IMR-90 (cell line): ENCODE measurements at regions not wholly inside any gene's neighbourhood (a gene's known extent, or its start where the extent isn't known, plus 50 kb on each side); places are given as distances from the start of the nearest gene placed in this dataset.

Experiments used
- ATAC-seq: fragments of 200-7000 bp; cut with Tn5 transposase; 2 replicates; pipeline ENCODE4 v1.9.1; 2020; ENCODE audit warnings: low read depth, mild to moderate bottlenecking, moderate library complexity
- BruUV-seq: library from RNA; stranded (reverse); fragments of 400-500 nt; replicated peaks from 2 replicates; lab custom pipeline; 2021; lab: Mats Ljungman, UMichigan
- CTCF ChIA-PET: fragments of 300-600 bp; formaldehyde crosslinking; extraction: SDS; loops from one replicate; lab custom pipeline; 2021; ENCODE audit warnings: antibody characterized with exemption; lab: Yijun Ruan, JAX
- POLR2A ChIA-PET: fragments of 300-600 bp; sonication (Branson Sonifier 250); formaldehyde crosslinking; loops from one replicate; lab custom pipeline; 2022; ENCODE audit warnings: antibody characterized with exemption; ENCODE audit not compliant: unreplicated experiment; lab: Charles Lee
- DNase-seq: peaks from one replicate; pipeline ENCODE4 v3.0.0; 2013
- H2AFZ ChIP-seq: replicated peaks from 2 replicates; pipeline ENCODE3; 2013; ENCODE audit warnings: low read length, mild to moderate bottlenecking; ENCODE audit not compliant: poor library complexity
- H2AK5ac ChIP-seq: 2 replicates; pipeline ENCODE4 v1.6.1; 2013; ENCODE audit warnings: low read depth, low read length, inconsistent platforms
- H2AK9ac ChIP-seq: replicated peaks from 2 replicates; pipeline ENCODE3; 2013; ENCODE audit warnings: mild to moderate bottlenecking, low read depth, low read length, moderate library complexity; ENCODE audit not compliant: poor library complexity
- H2BK120ac ChIP-seq: 2 replicates; pipeline ENCODE4 v1.6.1; 2013; ENCODE audit warnings: low read depth, low read length, inconsistent platforms
- H2BK15ac ChIP-seq: 3 replicates; pipeline ENCODE4 v1.6.1; 2013; ENCODE audit warnings: low read depth, low read length, inconsistent platforms
- H2BK20ac ChIP-seq: 2 replicates; pipeline ENCODE4 v1.6.1; 2013; ENCODE audit warnings: low read depth, mild to moderate bottlenecking, inconsistent platforms, low read length, moderate library complexity
- H2BK5ac ChIP-seq: 2 replicates; pipeline ENCODE4 v1.6.1; 2013; ENCODE audit warnings: mild to moderate bottlenecking, low read depth, low read length, inconsistent platforms; ENCODE audit not compliant: poor library complexity, severe bottlenecking
- H3K14ac ChIP-seq: replicated peaks from 2 replicates; pipeline ENCODE4 v1.6.1; 2013; ENCODE audit warnings: low read depth, low read length, inconsistent platforms
- H3K18ac ChIP-seq: 2 replicates; pipeline ENCODE4 v1.6.1; 2013; ENCODE audit warnings: low read depth, low read length, control low read depth
- H3K23ac ChIP-seq: 2 replicates; pipeline ENCODE4 v1.6.1; 2013; ENCODE audit warnings: low read depth, low read length, inconsistent platforms
- H3K27ac ChIP-seq: 2 replicates; pipeline ENCODE4 v1.5.1; 2013; ENCODE audit warnings: mild to moderate bottlenecking, control low read depth, low read length; ENCODE audit not compliant: insufficient read depth
- H3K27me3 ChIP-seq: 2 replicates; pipeline ENCODE4 v1.6.1; 2013; ENCODE audit warnings: low read length; ENCODE audit not compliant: control insufficient read depth, insufficient read depth
- H3K36me3 ChIP-seq: 2 replicates; pipeline ENCODE4 v1.6.1; 2013; ENCODE audit warnings: low read length, mixed read lengths; ENCODE audit not compliant: control insufficient read depth, insufficient read depth
- H3K4ac ChIP-seq: 2 replicates; pipeline ENCODE4 v1.6.1; 2013; ENCODE audit warnings: low read depth, low read length, inconsistent platforms
- H3K4me1 ChIP-seq: 2 replicates; pipeline ENCODE4 v1.6.1; 2013; ENCODE audit warnings: low read length, mixed read lengths; ENCODE audit not compliant: control insufficient read depth, insufficient read depth
- H3K4me2 ChIP-seq: 2 replicates; pipeline ENCODE4 v1.6.1; 2013; ENCODE audit warnings: low read depth, mild to moderate bottlenecking, control low read depth, low read length, moderate library complexity
- H3K4me3 ChIP-seq: 2 replicates; pipeline ENCODE4 v1.5.1; 2013; ENCODE audit warnings: low read depth, mild to moderate bottlenecking, control low read depth, low read length, moderate library complexity; ENCODE audit not compliant: insufficient read depth
- H3K56ac ChIP-seq: 2 replicates; pipeline ENCODE4 v1.6.1; 2013; ENCODE audit warnings: low read length, inconsistent platforms; ENCODE audit not compliant: insufficient read depth; ENCODE audit errors: extremely low read depth
- H3K79me1 ChIP-seq, 2 experiments: 2 replicates each; pipeline ENCODE4 v1.6.1; 2013; ENCODE audit warnings: low read length in 2 of 2, inconsistent platforms in 1 of 2, low read depth in 1 of 2
- H3K9ac ChIP-seq: 2 replicates; pipeline ENCODE4 v1.6.1; 2013; ENCODE audit warnings: low read depth, low read length, control low read depth
- H3K9me1 ChIP-seq: 2 replicates; pipeline ENCODE4 v1.6.1; 2013; ENCODE audit warnings: low read length, inconsistent platforms; ENCODE audit not compliant: insufficient read depth
- H3K9me3 ChIP-seq: 2 replicates; pipeline ENCODE4 v1.6.1; 2013; ENCODE audit warnings: low read length; ENCODE audit not compliant: control insufficient read depth, insufficient read depth
- H4K20me1 ChIP-seq: 2 replicates; pipeline ENCODE4 v1.6.1; 2013; ENCODE audit warnings: low read length, inconsistent platforms; ENCODE audit not compliant: insufficient read depth
- H4K5ac ChIP-seq: 2 replicates; pipeline ENCODE4 v1.6.1; 2013; ENCODE audit warnings: mild to moderate bottlenecking, low read depth, low read length, control low read depth
- H4K8ac ChIP-seq, 2 experiments: 2 replicates each; pipeline ENCODE4 v1.6.1; 2013; ENCODE audit warnings: low read depth in 2 of 2, low read length in 2 of 2, control low read depth in 1 of 2, inconsistent platforms in 1 of 2
- H4K91ac ChIP-seq: 2 replicates; pipeline ENCODE4 v1.6.1; 2013; ENCODE audit warnings: low read depth, low read length, inconsistent platforms; ENCODE audit not compliant: insufficient read depth
- BHLHE40 ChIP-seq: fragments of 150-350 bp; IDR thresholded peaks from 2 replicates; pipeline ENCODE4 v1.6.1; 2016; ENCODE audit warnings: mild to moderate bottlenecking, low read depth, low read length
- CEBPB ChIP-seq: IDR thresholded peaks from 2 replicates; pipeline ENCODE4 v1.6.1; 2012; ENCODE audit warnings: low read depth, low read length, improper control_type of control experiment
- CHD1 ChIP-seq: IDR thresholded peaks from 2 replicates; pipeline ENCODE4 v1.6.1; 2012; ENCODE audit warnings: low read depth, low read length, improper control_type of control experiment
- FOS ChIP-seq: fragments of 150-350 bp; IDR thresholded peaks from 2 replicates; pipeline ENCODE4 v1.6.1; 2016; ENCODE audit warnings: low read depth, low read length
- MXI1 ChIP-seq: IDR thresholded peaks from 2 replicates; pipeline ENCODE4 v1.6.1; 2012; ENCODE audit warnings: low read depth, mild to moderate bottlenecking, low read length, moderate library complexity, borderline replicate concordance
- NFE2L2 ChIP-seq: fragments of 150-350 bp; IDR thresholded peaks from 2 replicates; pipeline ENCODE4 v1.6.1; 2016; ENCODE audit warnings: low read depth, mild to moderate bottlenecking, low read length
- POLR2A ChIP-seq: IDR thresholded peaks from 2 replicates; pipeline ENCODE4 v1.6.1; 2012; ENCODE audit warnings: mild to moderate bottlenecking, low read depth, low read length
- RFX5 ChIP-seq: IDR thresholded peaks from 2 replicates; pipeline ENCODE4 v1.8.0; 2012; ENCODE audit warnings: low read depth, mild to moderate bottlenecking, low read length, moderate library complexity
- WGBS, 2 experiments: methylation state at CpG; one replicate each; pipeline versions ENCODE4 v1.1.5 to v1.1.7; 2013; ENCODE audit warnings: missing lambda C conversion rate in 2 of 2; ENCODE audit not compliant: insufficient read length in 1 of 2; ENCODE audit errors: extremely low coverage in 2 of 2; 5-methylcytosine and 5-hydroxymethylcytosine counted together
- dilution Hi-C: fragments of 300-500 bp; cut with HindIII; formaldehyde crosslinking; loops from one replicate; pipeline ENCODE4 v1.14.3; 2018; ENCODE audit warnings: low sequenced_read_pairs; ENCODE audit not compliant: unreplicated experiment
- in situ Hi-C: fragments of 300-500 bp; cut with MboI; formaldehyde crosslinking; loops from 3 replicates; pipeline ENCODE4 v1.14.3; 2019; ENCODE audit warnings: low sequenced_read_pairs, inconsistent platforms, mixed read lengths
- intact Hi-C: fragments of 100-400 bp; cut with micrococcal nuclease; formaldehyde crosslinking; loops from 2 replicates; pipeline ENCODE4 v1.10.0; 2022
- TF ChIP-seq, protein P1 (sequence below): conservative IDR thresholded peaks from 2 replicates; pipeline ENCODE4 v1.5.1; 2012; ENCODE audit warnings: mild to moderate bottlenecking, low read depth, low read length, improper control_type of control experiment
- TF ChIP-seq, protein P2 (sequence below): fragments of 150-350 bp; IDR thresholded peaks from 2 replicates; pipeline ENCODE4 v1.6.1; 2017; ENCODE audit warnings: mild to moderate bottlenecking, antibody characterized with exemption, low read length, low read depth

DNA sequence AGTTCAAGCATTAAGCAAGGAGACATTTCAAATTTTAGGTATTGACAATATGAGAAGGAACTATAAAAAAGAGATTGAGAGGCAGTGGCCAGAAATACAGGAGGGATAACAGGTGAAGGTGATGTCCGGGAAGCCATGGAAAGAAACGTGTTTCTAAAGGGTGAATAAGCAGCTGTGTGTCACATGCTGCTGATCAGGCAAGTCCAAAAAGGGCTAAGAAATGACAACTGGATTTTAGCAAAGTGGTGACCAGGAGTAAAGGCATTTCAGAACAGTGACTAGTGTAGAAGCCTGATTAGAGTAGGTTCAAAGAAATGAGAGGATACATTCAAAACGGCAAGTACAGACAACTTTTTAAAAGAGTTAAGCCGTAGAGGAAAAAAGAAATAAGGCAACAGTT, 204.3 kb upstream of the DIO2 start:
- Histone ChIP-seq H2AK5ac (no peak overlapping the region), H4K20me1 (no peaks in the 10 kb centered on the region), H3K14ac (0 out of 2 replicates have a peak overlapping the region, but pooled peaks have one; percentile 21), H3K9ac (no peak overlapping the region), H2AK9ac (no peak overlapping the region), H2BK5ac (no peak overlapping the region), H2BK15ac (peak overlapping the region; percentile 36; the same call in 1 of the 3 replicates), H3K23ac (no peak overlapping the region), H3K9me1 (no peaks in the 10 kb centered on the region), H4K5ac (no peak overlapping the region), H3K18ac (no peak overlapping the region), H3K4me2 (no peak overlapping the region), H3K27me3 (no peaks in the 10 kb centered on the region), H2BK20ac (peak overlapping the region; percentile 67; the same call in 1 of the 2 replicates), H3K79me1 (no peaks in the 10 kb centered on the region), H3K4ac (no peak overlapping the region), H3K4me1 (no peaks in the 10 kb centered on the region), H3K36me3 (no peaks in the 10 kb centered on the region), H2BK120ac (no peak overlapping the region; the same call in 1 of the 2 replicates), H3K9me3 (no peaks in the 10 kb centered on the region), H4K8ac (peak overlapping the region in 1 of 2 experiments; percentile 65; a peak in 3 of 4 replicates), H2AFZ (no peak overlapping the region), H3K4me3 (no peak overlapping the region), H3K27ac (no peak overlapping the region), H4K91ac (0 out of 2 replicates have a peak overlapping the region, but pooled peaks have one; percentile 41), H3K56ac (no peak overlapping the region)
- ATAC-seq (no peak), DNase-seq (no peak)
- ChIA-PET POLR2A (no interaction called here), CTCF (no interaction called here)
- TF ChIP-seq CEBPB (no peak), BHLHE40 (no peak), MXI1 (no peak), FOS (no peak), NFE2L2 (no peak), RFX5 (no peak), POLR2A (no peak), CHD1 (no peak)
- TF ChIP-seq, protein P1, sequence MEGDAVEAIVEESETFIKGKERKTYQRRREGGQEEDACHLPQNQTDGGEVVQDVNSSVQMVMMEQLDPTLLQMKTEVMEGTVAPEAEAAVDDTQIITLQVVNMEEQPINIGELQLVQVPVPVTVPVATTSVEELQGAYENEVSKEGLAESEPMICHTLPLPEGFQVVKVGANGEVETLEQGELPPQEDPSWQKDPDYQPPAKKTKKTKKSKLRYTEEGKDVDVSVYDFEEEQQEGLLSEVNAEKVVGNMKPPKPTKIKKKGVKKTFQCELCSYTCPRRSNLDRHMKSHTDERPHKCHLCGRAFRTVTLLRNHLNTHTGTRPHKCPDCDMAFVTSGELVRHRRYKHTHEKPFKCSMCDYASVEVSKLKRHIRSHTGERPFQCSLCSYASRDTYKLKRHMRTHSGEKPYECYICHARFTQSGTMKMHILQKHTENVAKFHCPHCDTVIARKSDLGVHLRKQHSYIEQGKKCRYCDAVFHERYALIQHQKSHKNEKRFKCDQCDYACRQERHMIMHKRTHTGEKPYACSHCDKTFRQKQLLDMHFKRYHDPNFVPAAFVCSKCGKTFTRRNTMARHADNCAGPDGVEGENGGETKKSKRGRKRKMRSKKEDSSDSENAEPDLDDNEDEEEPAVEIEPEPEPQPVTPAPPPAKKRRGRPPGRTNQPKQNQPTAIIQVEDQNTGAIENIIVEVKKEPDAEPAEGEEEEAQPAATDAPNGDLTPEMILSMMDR: no peak
- TF ChIP-seq, protein P2, sequence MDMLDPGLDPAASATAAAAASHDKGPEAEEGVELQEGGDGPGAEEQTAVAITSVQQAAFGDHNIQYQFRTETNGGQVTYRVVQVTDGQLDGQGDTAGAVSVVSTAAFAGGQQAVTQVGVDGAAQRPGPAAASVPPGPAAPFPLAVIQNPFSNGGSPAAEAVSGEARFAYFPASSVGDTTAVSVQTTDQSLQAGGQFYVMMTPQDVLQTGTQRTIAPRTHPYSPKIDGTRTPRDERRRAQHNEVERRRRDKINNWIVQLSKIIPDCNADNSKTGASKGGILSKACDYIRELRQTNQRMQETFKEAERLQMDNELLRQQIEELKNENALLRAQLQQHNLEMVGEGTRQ: no peak
- 50 to 100% methylated on average over 1 to 2 of the region's 4 CpGs for WGBS, 2 experiments
- intact Hi-C loops (no loop called here), in situ Hi-C loops (no loop called here), dilution Hi-C loops (no loop called here)
- BruUV-seq: no TSS peak
